GM19324 (cell line): ENCODE measurements at regions not wholly inside any gene's neighbourhood (a gene's known extent, or its start where the extent isn't known, plus 50 kb on each side); places are given as distances from the start of the nearest gene placed in this dataset.
"Not testable (repeated sequence)": the region's sequence is repeated elsewhere in the genome, so short reads cannot be mapped to it uniquely, and the experiment has no call there.

Source experiments
- ATAC-seq: cut with Tn5 transposase; IDR thresholded peaks from one replicate; pipeline ENCODE4 v1.9.1; 2021; ENCODE audit warnings: mild to moderate bottlenecking, moderate library complexity; ENCODE audit not compliant: unreplicated experiment, low FRiP score

DNA sequence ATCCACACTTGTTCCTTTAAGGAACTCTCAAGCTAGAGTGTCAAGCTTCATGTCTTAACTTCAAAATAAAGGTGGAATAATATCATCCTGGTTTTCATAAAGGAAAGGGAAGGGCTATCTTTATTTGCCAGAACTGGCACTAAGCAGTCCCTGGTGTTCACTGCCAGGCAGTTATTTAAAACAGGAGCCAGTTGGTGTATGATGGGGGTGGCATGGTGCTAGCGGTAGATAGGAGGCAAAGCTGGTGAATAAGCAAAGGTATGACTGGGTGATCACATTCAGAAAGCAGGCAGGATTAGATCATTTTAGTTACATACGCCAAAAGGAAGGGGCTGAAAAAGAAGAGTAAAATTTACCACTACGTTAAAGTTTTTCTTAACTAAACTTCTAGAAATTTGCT, 776.3 kb downstream of the BCL11A start:
- no peak for ATAC-seq

DNA sequence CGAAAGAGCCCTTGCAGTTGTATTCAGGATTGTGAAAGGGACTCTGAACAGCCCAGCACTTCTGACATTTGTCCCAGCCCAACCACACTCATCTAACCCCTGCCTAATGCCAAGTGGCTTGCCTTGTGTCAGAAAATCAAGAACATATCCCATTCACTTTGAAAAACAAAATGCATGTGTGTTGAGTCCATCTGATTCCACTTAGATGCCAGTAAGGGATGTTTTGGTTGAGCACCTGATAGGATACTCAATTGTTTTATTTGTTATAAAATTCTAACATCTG, 776.8 kb downstream of the BCL11A start:
- no peak for ATAC-seq

DNA sequence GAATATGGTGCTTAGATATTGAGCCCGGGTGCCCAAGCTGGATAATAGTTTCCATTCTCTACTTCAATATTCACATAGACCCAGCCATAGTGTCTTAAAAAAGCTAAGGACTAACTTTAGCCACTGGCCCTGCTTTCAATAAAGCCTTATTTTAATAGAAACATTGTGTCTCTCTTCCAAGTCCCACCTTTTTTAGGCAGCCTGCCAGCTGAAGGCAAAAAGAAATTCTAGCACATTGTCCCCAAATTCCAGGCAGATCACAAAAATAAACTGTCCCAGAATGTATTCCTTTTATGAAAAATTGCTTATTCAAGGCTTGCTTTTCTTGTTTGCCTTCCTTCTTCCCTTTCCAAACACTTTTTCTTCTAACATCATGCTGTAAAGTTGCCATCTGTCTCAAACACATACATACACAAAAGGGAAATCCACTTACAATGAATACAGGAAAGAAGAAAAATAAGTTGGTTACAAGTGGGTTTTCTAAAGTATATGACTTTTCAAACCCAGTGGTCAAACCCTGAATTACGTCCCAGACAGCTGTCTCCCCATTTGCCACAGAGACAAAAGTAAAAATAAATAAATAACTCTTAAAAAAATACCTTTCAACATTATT, 778.5 kb downstream of the BCL11A start:
- ATAC-seq: no peak

- ATAC-seq: no peak
These were observed 782.8 kb downstream of the BCL11A start for GRCh38 chr2:59770651-59771050.

DNA sequence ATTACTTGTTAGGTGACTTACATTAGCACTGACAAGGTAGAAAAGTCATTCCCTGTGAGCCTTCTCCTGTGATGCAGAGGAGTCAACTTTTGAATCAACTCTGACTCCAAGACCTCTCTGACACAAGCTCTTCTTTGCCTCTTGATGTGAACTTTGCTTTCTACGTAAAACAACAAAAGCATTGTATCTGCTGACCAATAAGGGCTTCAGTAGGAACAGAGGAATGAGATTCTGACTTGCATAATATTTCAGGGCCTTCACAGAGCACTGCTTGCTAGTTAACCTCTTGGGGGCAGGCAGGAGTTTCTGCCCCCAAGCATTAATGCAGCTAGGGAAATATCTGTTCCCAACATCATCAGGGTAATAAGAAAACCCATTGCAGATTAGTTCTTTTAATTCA, 791.5 kb downstream of the BCL11A start:
- ATAC-seq: no peak

DNA sequence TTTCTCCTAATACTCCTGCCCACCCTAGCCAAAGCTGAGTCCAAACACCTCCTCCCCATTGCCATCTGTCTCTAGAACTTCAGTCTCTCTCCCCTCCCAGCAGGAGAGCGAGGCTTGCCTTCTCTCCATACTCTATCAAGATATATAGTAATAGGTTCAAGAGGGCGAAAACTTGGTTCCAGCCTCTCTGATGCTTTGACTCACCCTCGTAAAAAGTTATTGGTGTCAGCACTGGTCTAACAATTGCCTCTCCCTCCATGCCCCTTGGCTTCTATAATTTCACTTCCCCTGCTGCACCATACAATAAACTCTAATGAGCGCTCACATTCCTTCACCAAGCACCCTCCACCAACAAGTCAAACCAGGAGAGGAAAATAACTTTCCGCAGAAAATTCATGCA, 797.3 kb downstream of the BCL11A start:
- no peak for ATAC-seq

DNA sequence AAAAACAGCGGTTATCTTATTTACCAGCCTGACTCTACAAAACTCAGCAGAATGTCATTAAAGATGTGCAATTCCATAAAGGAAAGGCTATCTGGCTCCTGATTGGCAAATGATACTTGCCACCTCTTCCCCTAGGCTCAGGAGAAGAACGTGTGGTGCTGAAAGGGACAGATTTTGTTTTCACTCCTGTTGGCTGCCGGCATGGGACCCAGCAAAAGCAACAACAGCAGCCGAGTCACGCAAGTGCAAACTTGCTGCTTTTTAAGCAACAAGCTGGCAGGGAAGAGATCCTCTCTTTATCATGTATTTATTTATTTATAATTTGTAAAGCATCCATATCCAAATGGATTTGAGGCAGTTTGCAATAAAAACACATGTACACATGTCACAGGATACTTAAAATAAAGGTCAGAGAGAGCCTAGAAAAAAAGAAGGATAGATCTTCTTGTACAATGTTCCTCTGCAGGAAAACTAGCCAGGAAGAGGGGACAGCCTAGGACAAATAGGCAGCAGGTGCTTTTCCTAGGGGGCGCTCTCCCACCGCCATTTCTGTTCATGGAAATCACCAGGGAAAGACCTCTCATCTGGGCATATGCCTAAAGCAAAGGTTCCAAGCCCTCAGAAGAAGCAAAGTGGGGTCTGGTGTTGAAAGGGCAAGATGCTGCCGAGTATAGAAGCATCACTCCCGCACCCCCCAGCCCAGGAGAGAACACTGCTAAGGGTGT, 799.3 kb downstream of the BCL11A start:
- no peak for ATAC-seq

GRCh38 chr2:59752512-59752911, 800.9 kb downstream of the BCL11A start:
- no peak for ATAC-seq

- ATAC-seq: no peak
These were observed 801.4 kb downstream of the BCL11A start for GRCh38 chr2:59752071-59752470.

DNA sequence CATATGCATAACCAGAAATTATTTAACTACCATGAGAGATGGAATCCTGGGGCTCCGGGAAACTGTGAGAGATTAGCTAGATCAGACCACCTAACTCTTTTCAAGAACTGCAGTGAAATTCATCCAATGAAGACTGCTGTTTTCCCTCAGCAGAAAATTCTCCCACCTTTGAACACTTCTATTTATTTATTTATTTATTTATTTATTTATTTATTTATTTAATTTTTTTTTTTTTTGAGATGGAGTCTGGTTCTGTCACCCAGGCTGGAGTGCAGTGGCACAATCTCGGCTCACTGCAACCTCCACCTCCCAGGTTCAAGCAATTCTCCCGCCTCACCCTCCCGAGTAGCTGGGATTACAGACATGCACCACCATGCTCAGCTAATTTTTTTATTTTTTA, 802.2 kb downstream of the BCL11A start:
- ATAC-seq: not testable (repeated sequence)

- no peak for ATAC-seq
These were observed 807.2 kb downstream of the BCL11A start for GRCh38 chr2:59746291-59746690.

GRCh38 chr2:59745085-59745484, 808.4 kb downstream of the BCL11A start:
- ATAC-seq: no peak

DNA sequence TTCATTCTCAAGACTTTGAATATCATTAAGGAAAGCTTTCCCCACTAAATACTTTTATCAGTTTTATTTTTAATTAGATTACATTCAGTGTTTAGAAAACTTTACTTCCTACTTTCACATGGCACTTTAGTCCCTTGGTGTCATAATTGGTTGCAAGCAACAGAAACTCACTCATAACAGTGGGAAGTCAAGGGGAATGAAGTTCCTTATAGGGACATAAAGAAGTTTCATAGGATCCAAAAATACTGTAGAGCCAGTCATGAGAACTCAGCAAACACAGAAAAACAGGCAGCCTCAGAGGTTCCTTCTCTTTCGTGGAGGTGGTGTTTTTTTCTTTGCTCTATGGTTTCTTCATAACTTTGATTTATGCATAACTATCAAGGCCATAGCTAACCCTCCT, 809.0 kb downstream of the BCL11A start:
- no peak for ATAC-seq

- ATAC-seq: no peak
These were observed 811.6 kb downstream of the BCL11A start for GRCh38 chr2:59741840-59742239.

- no peak for ATAC-seq
These were observed 814.3 kb downstream of the BCL11A start for GRCh38 chr2:59739166-59739565.

GRCh38 chr2:59737299-59737698, 816.2 kb downstream of the BCL11A start:
- ATAC-seq: no peak

DNA sequence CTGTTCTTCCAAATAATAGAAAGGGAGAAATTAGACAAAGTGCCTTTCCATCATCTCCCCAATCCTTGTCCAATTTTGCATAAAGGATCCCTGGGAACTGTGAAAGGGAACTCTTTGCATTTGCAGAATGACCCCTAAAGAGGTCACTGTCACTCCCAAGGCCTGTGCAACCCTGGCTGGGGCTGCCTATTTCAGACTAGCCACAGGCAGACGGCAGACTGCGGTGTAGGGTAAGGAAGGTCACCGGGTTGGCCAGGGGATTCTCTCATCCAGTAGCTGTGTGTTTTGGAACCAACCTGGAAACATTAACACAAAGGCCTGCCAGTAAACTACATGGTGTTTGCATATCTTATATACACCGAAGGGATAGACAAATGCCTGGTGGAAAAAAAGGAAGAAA, 818.7 kb downstream of the BCL11A start:
- no peak for ATAC-seq

GRCh38 chr2:59733970-59734369, 819.5 kb downstream of the BCL11A start:
- no peak for ATAC-seq

DNA sequence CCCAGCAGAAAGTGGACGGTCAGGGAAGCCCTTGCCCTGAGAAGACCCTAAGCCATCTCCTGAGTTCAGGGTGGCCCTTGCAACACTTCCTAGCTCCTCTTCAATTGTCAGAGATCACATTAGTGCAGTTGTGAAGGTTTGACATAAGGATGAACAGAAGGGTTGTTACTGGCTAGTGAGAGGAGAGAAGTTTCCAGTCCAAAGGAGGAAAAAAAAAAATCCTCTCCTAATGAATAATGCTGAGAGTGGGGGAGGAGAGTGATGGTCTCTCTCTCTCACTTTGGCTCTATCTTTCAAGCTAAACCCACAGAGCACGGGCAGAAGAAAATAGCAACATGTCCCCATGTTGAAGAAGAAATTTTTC, 819.9 kb downstream of the BCL11A start:
- no peak for ATAC-seq

DNA sequence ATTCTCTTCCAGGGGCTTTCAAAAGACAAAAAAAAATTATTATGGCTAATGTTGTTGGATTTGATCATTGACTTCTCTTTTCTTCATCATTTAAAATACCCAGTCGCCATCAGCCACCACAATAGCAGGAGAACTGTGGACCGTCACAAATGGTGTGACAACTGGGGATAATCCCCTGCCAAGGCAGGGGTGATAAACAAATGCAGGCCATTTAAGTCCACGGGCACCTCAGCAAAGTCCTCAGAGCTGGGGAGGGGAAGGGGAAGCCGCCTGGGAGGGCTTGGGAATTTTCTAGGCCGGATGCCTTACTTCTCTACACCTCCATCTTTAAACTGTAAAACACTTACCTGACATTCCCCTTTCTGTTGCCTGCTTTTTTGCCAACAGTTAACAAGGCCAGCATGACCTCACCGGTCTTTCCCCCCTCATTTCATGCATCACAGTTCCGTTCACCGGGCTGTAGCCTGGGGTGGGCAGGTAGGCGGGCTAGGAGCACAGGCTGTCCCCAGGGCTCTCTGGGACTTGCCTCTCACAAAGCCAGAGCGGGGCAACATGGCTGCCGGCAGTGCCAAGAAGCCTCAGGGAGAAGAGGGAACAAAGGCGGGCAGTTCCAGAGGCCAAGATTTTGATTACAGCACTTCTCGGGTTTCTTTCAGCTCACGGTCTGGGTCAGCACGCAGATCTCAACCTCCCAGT, 820.4 kb downstream of the BCL11A start:
- no peak for ATAC-seq

GRCh38 chr2:59727121-59727590, 826.3 kb downstream of the BCL11A start:
- ATAC-seq: no peak
